GM21528 (cell line): ENCODE measurements at regions not wholly inside any gene's neighbourhood (a gene's known extent, or its start where the extent isn't known, plus 50 kb on each side); places are given as distances from the start of the nearest gene placed in this dataset.

Experiments
- ATAC-seq: cut with Tn5 transposase; IDR thresholded peaks from one replicate; pipeline ENCODE4 v1.9.1; 2021; ENCODE audit warnings: mild to moderate bottlenecking, moderate library complexity; ENCODE audit not compliant: unreplicated experiment, low FRiP score

- no peak for ATAC-seq
Observed at GRCh38 chr16:86791287-86792035, 213.1 kb downstream of the FOXL1 start.

GRCh38 chr16:86794216-86794864, 216.0 kb downstream of the FOXL1 start:
- no peak for ATAC-seq

GRCh38 chr16:86797700-86798099, 219.4 kb downstream of the FOXL1 start:
- ATAC-seq = no peak

- no peak for ATAC-seq
Observed at GRCh38 chr16:86798247-86799041, 220.1 kb downstream of the FOXL1 start.

GRCh38 chr16:86799367-86799766, 221.0 kb downstream of the FOXL1 start:
- ATAC-seq = no peak

GRCh38 chr16:86800894-86801293, 222.5 kb downstream of the FOXL1 start:
- ATAC-seq = no peak

- ATAC-seq = no peak
Observed at GRCh38 chr16:86802013-86802412, 223.7 kb downstream of the FOXL1 start.

- ATAC-seq = no peak
Observed at GRCh38 chr16:86805188-86805587, 226.8 kb downstream of the FOXL1 start.

- ATAC-seq = no peak
Observed at GRCh38 chr16:86806181-86806837, 228.0 kb downstream of the FOXL1 start.

- ATAC-seq = no peak
Observed at GRCh38 chr16:86806838-86807351, 228.5 kb downstream of the FOXL1 start.

- ATAC-seq = no peak
Observed at GRCh38 chr16:86808863-86809444, 230.6 kb downstream of the FOXL1 start.

GRCh38 chr16:86809458-86809955, 231.2 kb downstream of the FOXL1 start:
- no peak for ATAC-seq

- no peak for ATAC-seq
Observed at GRCh38 chr16:86810062-86810461, 231.7 kb downstream of the FOXL1 start.

GRCh38 chr16:86812363-86812970, 234.1 kb downstream of the FOXL1 start:
- ATAC-seq = no peak

- no peak for ATAC-seq
Observed at GRCh38 chr16:86814256-86814655, 235.9 kb downstream of the FOXL1 start.

- no peak for ATAC-seq
Observed at GRCh38 chr16:86816930-86817625, 238.7 kb downstream of the FOXL1 start.

GRCh38 chr16:86818671-86819532, 240.6 kb downstream of the FOXL1 start:
- ATAC-seq = no peak

GRCh38 chr16:86819533-86819892, 241.2 kb downstream of the FOXL1 start:
- no peak for ATAC-seq
